Hypothalamus (tissue), 51 donors: ENCODE measurements at regions not wholly inside any gene's neighbourhood (a gene's known extent, or its start where the extent isn't known, plus 50 kb on each side); places are given as distances from the start of the nearest gene placed in this dataset.
A peak's percentile ranks its signal among the peaks of the same experiment; 100 is the strongest.

Experiments used
- DNase-seq, 51 donors: peaks; one replicate each; lab custom pipeline; 2025; lab: John Stamatoyannopoulos, UW

- DNase-seq, result no peak
These were observed 79.9 kb upstream of the TAS2R1 start for GRCh38 chr5:9710069-9710468.

- peak in 1 of 51 donors; percentile 1 for DNase-seq
These were observed 77.7 kb upstream of the TAS2R1 start for GRCh38 chr5:9707732-9708462.

- DNase-seq, result no peak
These were observed 69.5 kb upstream of the TAS2R1 start for GRCh38 chr5:9699681-9700080.

- DNase-seq, result no peak
These were observed 68.7 kb upstream of the TAS2R1 start for GRCh38 chr5:9698841-9699240.

GRCh38 chr5:9698125-9698826 is 68.1 kb upstream of the TAS2R1 start:
- no peak for DNase-seq

GRCh38 chr5:9692576-9692975 is 62.4 kb upstream of the TAS2R1 start:
- DNase-seq, result no peak

- no peak for DNase-seq
These were observed 61.1 kb upstream of the TAS2R1 start for GRCh38 chr5:9691261-9691660.

- no peak for DNase-seq
These were observed 60.6 kb upstream of the TAS2R1 start for GRCh38 chr5:9690751-9691150.

GRCh38 chr5:9686216-9686615 is 56.1 kb upstream of the TAS2R1 start:
- DNase-seq, result no peak

- no peak for DNase-seq
These were observed 51.6 kb upstream of the TAS2R1 start for GRCh38 chr5:9681706-9682105.
